IMR-90 (cell line): ENCODE measurements at regions not wholly inside any gene's neighbourhood (a gene's known extent, or its start where the extent isn't known, plus 50 kb on each side); places are given as distances from the start of the nearest gene placed in this dataset.

Experiments
- ATAC-seq: fragments of 200-7000 bp; cut with Tn5 transposase; 2 replicates; pipeline ENCODE4 v1.9.1; 2020; ENCODE audit warnings: low read depth, mild to moderate bottlenecking, moderate library complexity
- BruUV-seq: library from RNA; stranded (reverse); fragments of 400-500 nt; replicated peaks from 2 replicates; lab custom pipeline; 2021; lab: Mats Ljungman, UMichigan
- CTCF ChIA-PET: fragments of 300-600 bp; formaldehyde crosslinking; extraction: SDS; loops from one replicate; lab custom pipeline; 2021; ENCODE audit warnings: antibody characterized with exemption; lab: Yijun Ruan, JAX
- POLR2A ChIA-PET: fragments of 300-600 bp; sonication (Branson Sonifier 250); formaldehyde crosslinking; loops from one replicate; lab custom pipeline; 2022; ENCODE audit warnings: antibody characterized with exemption; ENCODE audit not compliant: unreplicated experiment; lab: Charles Lee
- DNase-seq: peaks from one replicate; pipeline ENCODE4 v3.0.0; 2013
- H2AFZ ChIP-seq: replicated peaks from 2 replicates; pipeline ENCODE3; 2013; ENCODE audit warnings: low read length, mild to moderate bottlenecking; ENCODE audit not compliant: poor library complexity
- H2AK5ac ChIP-seq: 2 replicates; pipeline ENCODE4 v1.6.1; 2013; ENCODE audit warnings: low read depth, low read length, inconsistent platforms
- H2AK9ac ChIP-seq: replicated peaks from 2 replicates; pipeline ENCODE3; 2013; ENCODE audit warnings: mild to moderate bottlenecking, low read depth, low read length, moderate library complexity; ENCODE audit not compliant: poor library complexity
- H2BK120ac ChIP-seq: 2 replicates; pipeline ENCODE4 v1.6.1; 2013; ENCODE audit warnings: low read depth, low read length, inconsistent platforms
- H2BK15ac ChIP-seq: 3 replicates; pipeline ENCODE4 v1.6.1; 2013; ENCODE audit warnings: low read depth, low read length, inconsistent platforms
- H2BK20ac ChIP-seq: 2 replicates; pipeline ENCODE4 v1.6.1; 2013; ENCODE audit warnings: low read depth, mild to moderate bottlenecking, inconsistent platforms, low read length, moderate library complexity
- H2BK5ac ChIP-seq: 2 replicates; pipeline ENCODE4 v1.6.1; 2013; ENCODE audit warnings: mild to moderate bottlenecking, low read depth, low read length, inconsistent platforms; ENCODE audit not compliant: poor library complexity, severe bottlenecking
- H3K14ac ChIP-seq: replicated peaks from 2 replicates; pipeline ENCODE4 v1.6.1; 2013; ENCODE audit warnings: low read depth, low read length, inconsistent platforms
- H3K18ac ChIP-seq: 2 replicates; pipeline ENCODE4 v1.6.1; 2013; ENCODE audit warnings: low read depth, low read length, control low read depth
- H3K23ac ChIP-seq: 2 replicates; pipeline ENCODE4 v1.6.1; 2013; ENCODE audit warnings: low read depth, low read length, inconsistent platforms
- H3K27ac ChIP-seq: 2 replicates; pipeline ENCODE4 v1.5.1; 2013; ENCODE audit warnings: mild to moderate bottlenecking, control low read depth, low read length; ENCODE audit not compliant: insufficient read depth
- H3K27me3 ChIP-seq: 2 replicates; pipeline ENCODE4 v1.6.1; 2013; ENCODE audit warnings: low read length; ENCODE audit not compliant: control insufficient read depth, insufficient read depth
- H3K36me3 ChIP-seq: 2 replicates; pipeline ENCODE4 v1.6.1; 2013; ENCODE audit warnings: low read length, mixed read lengths; ENCODE audit not compliant: control insufficient read depth, insufficient read depth
- H3K4ac ChIP-seq: 2 replicates; pipeline ENCODE4 v1.6.1; 2013; ENCODE audit warnings: low read depth, low read length, inconsistent platforms
- H3K4me1 ChIP-seq: 2 replicates; pipeline ENCODE4 v1.6.1; 2013; ENCODE audit warnings: low read length, mixed read lengths; ENCODE audit not compliant: control insufficient read depth, insufficient read depth
- H3K4me2 ChIP-seq: 2 replicates; pipeline ENCODE4 v1.6.1; 2013; ENCODE audit warnings: low read depth, mild to moderate bottlenecking, control low read depth, low read length, moderate library complexity
- H3K4me3 ChIP-seq: 2 replicates; pipeline ENCODE4 v1.5.1; 2013; ENCODE audit warnings: low read depth, mild to moderate bottlenecking, control low read depth, low read length, moderate library complexity; ENCODE audit not compliant: insufficient read depth
- H3K56ac ChIP-seq: 2 replicates; pipeline ENCODE4 v1.6.1; 2013; ENCODE audit warnings: low read length, inconsistent platforms; ENCODE audit not compliant: insufficient read depth; ENCODE audit errors: extremely low read depth
- H3K79me1 ChIP-seq, 2 experiments: 2 replicates each; pipeline ENCODE4 v1.6.1; 2013; ENCODE audit warnings: low read length in 2 of 2, inconsistent platforms in 1 of 2, low read depth in 1 of 2
- H3K9ac ChIP-seq: 2 replicates; pipeline ENCODE4 v1.6.1; 2013; ENCODE audit warnings: low read depth, low read length, control low read depth
- H3K9me1 ChIP-seq: 2 replicates; pipeline ENCODE4 v1.6.1; 2013; ENCODE audit warnings: low read length, inconsistent platforms; ENCODE audit not compliant: insufficient read depth
- H3K9me3 ChIP-seq: 2 replicates; pipeline ENCODE4 v1.6.1; 2013; ENCODE audit warnings: low read length; ENCODE audit not compliant: control insufficient read depth, insufficient read depth
- H4K20me1 ChIP-seq: 2 replicates; pipeline ENCODE4 v1.6.1; 2013; ENCODE audit warnings: low read length, inconsistent platforms; ENCODE audit not compliant: insufficient read depth
- H4K5ac ChIP-seq: 2 replicates; pipeline ENCODE4 v1.6.1; 2013; ENCODE audit warnings: mild to moderate bottlenecking, low read depth, low read length, control low read depth
- H4K8ac ChIP-seq, 2 experiments: 2 replicates each; pipeline ENCODE4 v1.6.1; 2013; ENCODE audit warnings: low read depth in 2 of 2, low read length in 2 of 2, control low read depth in 1 of 2, inconsistent platforms in 1 of 2
- H4K91ac ChIP-seq: 2 replicates; pipeline ENCODE4 v1.6.1; 2013; ENCODE audit warnings: low read depth, low read length, inconsistent platforms; ENCODE audit not compliant: insufficient read depth
- BHLHE40 ChIP-seq: fragments of 150-350 bp; IDR thresholded peaks from 2 replicates; pipeline ENCODE4 v1.6.1; 2016; ENCODE audit warnings: mild to moderate bottlenecking, low read depth, low read length
- CEBPB ChIP-seq: IDR thresholded peaks from 2 replicates; pipeline ENCODE4 v1.6.1; 2012; ENCODE audit warnings: low read depth, low read length, improper control_type of control experiment
- CHD1 ChIP-seq: IDR thresholded peaks from 2 replicates; pipeline ENCODE4 v1.6.1; 2012; ENCODE audit warnings: low read depth, low read length, improper control_type of control experiment
- FOS ChIP-seq: fragments of 150-350 bp; IDR thresholded peaks from 2 replicates; pipeline ENCODE4 v1.6.1; 2016; ENCODE audit warnings: low read depth, low read length
- MAFK ChIP-seq: IDR thresholded peaks from 2 replicates; pipeline ENCODE4 v1.6.1; 2012; ENCODE audit warnings: low read depth, low read length, improper control_type of control experiment
- MAZ ChIP-seq: IDR thresholded peaks from 2 replicates; pipeline ENCODE4 v1.6.1; 2012; ENCODE audit warnings: low read depth, mild to moderate bottlenecking, low read length, improper control_type of control experiment, moderate library complexity, borderline replicate concordance
- MXI1 ChIP-seq: IDR thresholded peaks from 2 replicates; pipeline ENCODE4 v1.6.1; 2012; ENCODE audit warnings: low read depth, mild to moderate bottlenecking, low read length, moderate library complexity, borderline replicate concordance
- NFE2L2 ChIP-seq: fragments of 150-350 bp; IDR thresholded peaks from 2 replicates; pipeline ENCODE4 v1.6.1; 2016; ENCODE audit warnings: low read depth, mild to moderate bottlenecking, low read length
- POLR2A ChIP-seq: IDR thresholded peaks from 2 replicates; pipeline ENCODE4 v1.6.1; 2012; ENCODE audit warnings: mild to moderate bottlenecking, low read depth, low read length
- RAD21 ChIP-seq: IDR thresholded peaks from 2 replicates; pipeline ENCODE4 v1.6.1; 2012; ENCODE audit warnings: low read length, improper control_type of control experiment
- RCOR1 ChIP-seq: IDR thresholded peaks from 2 replicates; pipeline ENCODE4 v1.6.1; 2012; ENCODE audit warnings: mild to moderate bottlenecking, low read length, improper control_type of control experiment; ENCODE audit not compliant: insufficient replicate concordance
- RFX5 ChIP-seq: IDR thresholded peaks from 2 replicates; pipeline ENCODE4 v1.8.0; 2012; ENCODE audit warnings: low read depth, mild to moderate bottlenecking, low read length, moderate library complexity
- SMC3 ChIP-seq: fragments of 150-350 bp; IDR thresholded peaks from 2 replicates; pipeline ENCODE4 v1.6.1; 2016; ENCODE audit warnings: low read depth, mild to moderate bottlenecking, antibody characterized with exemption, low read length, moderate library complexity
- WGBS, 2 experiments: methylation state at CpG; one replicate each; pipeline versions ENCODE4 v1.1.5 to v1.1.7; 2013; ENCODE audit warnings: missing lambda C conversion rate in 2 of 2; ENCODE audit not compliant: insufficient read length in 1 of 2; ENCODE audit errors: extremely low coverage in 2 of 2; 5-methylcytosine and 5-hydroxymethylcytosine counted together
- dilution Hi-C: fragments of 300-500 bp; cut with HindIII; formaldehyde crosslinking; loops from one replicate; pipeline ENCODE4 v1.14.3; 2018; ENCODE audit warnings: low sequenced_read_pairs; ENCODE audit not compliant: unreplicated experiment
- in situ Hi-C: fragments of 300-500 bp; cut with MboI; formaldehyde crosslinking; loops from 3 replicates; pipeline ENCODE4 v1.14.3; 2019; ENCODE audit warnings: low sequenced_read_pairs, inconsistent platforms, mixed read lengths
- intact Hi-C: fragments of 100-400 bp; cut with micrococcal nuclease; formaldehyde crosslinking; loops from 2 replicates; pipeline ENCODE4 v1.10.0; 2022
- TF ChIP-seq, protein P1 (sequence below): fragments of 150-350 bp; IDR thresholded peaks from 2 replicates; pipeline ENCODE4 v1.6.1; 2017; ENCODE audit warnings: mild to moderate bottlenecking, antibody characterized with exemption, low read length, low read depth
- TF ChIP-seq, protein P2 (sequence below): fragments of 150-350 bp; IDR thresholded peaks from 2 replicates; pipeline ENCODE4 v1.6.1; 2016; ENCODE audit warnings: low read depth, mild to moderate bottlenecking, low read length, moderate library complexity, borderline replicate concordance
- TF ChIP-seq, protein P3 (sequence below): conservative IDR thresholded peaks from 2 replicates; pipeline ENCODE4 v1.5.1; 2012; ENCODE audit warnings: mild to moderate bottlenecking, low read depth, low read length, improper control_type of control experiment

DNA sequence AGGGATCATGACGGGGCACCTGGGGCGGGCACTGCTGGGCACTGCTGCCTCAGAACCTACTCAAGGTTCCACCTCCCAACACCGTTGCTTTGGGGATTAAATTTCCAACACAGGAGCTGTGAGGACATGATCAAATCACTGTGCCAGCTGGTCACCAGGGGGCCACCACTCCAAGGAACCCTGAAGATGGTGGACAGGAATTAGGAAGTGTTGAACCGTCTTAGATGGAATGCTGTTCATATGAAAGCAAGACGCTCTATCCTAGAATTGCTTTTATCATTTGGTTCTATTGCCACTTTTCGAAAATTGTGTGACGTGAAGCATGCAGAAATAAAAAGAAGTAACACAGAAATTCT, 140.3 kb downstream of the DLL1 start:
- Histone ChIP-seq H3K14ac (no peak overlapping the region), H3K9me3 (peaks cover 26% of the 10 kb centered on the region), H3K4me1 (no peaks in the 10 kb centered on the region), H3K36me3 (no peaks in the 10 kb centered on the region), H4K91ac (no peak overlapping the region), H2AFZ (no peak overlapping the region), H2AK5ac (no peak overlapping the region), H2BK5ac (no peak overlapping the region), H3K79me1 (no peaks in the 10 kb centered on the region), H2AK9ac (no peak overlapping the region), H3K27me3 (no peaks in the 10 kb centered on the region), H3K4me2 (no peak overlapping the region), H3K9ac (no peak overlapping the region), H3K23ac (no peak overlapping the region), H3K27ac (no peak overlapping the region), H4K20me1 (no peaks in the 10 kb centered on the region), H3K4ac (no peak overlapping the region), H2BK20ac (no peak overlapping the region), H3K56ac (no peak overlapping the region), H3K9me1 (no peaks in the 10 kb centered on the region), H2BK15ac (no peak overlapping the region), H3K18ac (no peak overlapping the region), H4K8ac (no peak overlapping the region), H2BK120ac (no peak overlapping the region), H3K4me3 (no peak overlapping the region), H4K5ac (no peak overlapping the region)
- ChIA-PET POLR2A (no interaction called here), CTCF (no interaction called here)
- WGBS, 2 experiments = 100% methylated on average over 1 of the region's 7 CpGs; no CpG with 5 or more reads in 1 of the 2 experiments
- ATAC-seq = no peak
- dilution Hi-C loops (no loop called here), intact Hi-C loops (no loop called here), in situ Hi-C loops (no loop called here)
- no peak for DNase-seq
- no peak for TF ChIP-seq MXI1
- TF ChIP-seq, protein P1, sequence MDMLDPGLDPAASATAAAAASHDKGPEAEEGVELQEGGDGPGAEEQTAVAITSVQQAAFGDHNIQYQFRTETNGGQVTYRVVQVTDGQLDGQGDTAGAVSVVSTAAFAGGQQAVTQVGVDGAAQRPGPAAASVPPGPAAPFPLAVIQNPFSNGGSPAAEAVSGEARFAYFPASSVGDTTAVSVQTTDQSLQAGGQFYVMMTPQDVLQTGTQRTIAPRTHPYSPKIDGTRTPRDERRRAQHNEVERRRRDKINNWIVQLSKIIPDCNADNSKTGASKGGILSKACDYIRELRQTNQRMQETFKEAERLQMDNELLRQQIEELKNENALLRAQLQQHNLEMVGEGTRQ = no peak
- no peak for TF ChIP-seq POLR2A
- TF ChIP-seq CEBPB = no peak
- TF ChIP-seq RCOR1 = no peak
- TF ChIP-seq MAFK = no peak
- no peak for TF ChIP-seq RFX5
- TF ChIP-seq MAZ = no peak
- TF ChIP-seq NFE2L2 = no peak
- no peak for TF ChIP-seq FOS
- no peak for TF ChIP-seq SMC3
- TF ChIP-seq CHD1 = no peak
- TF ChIP-seq, protein P2, sequence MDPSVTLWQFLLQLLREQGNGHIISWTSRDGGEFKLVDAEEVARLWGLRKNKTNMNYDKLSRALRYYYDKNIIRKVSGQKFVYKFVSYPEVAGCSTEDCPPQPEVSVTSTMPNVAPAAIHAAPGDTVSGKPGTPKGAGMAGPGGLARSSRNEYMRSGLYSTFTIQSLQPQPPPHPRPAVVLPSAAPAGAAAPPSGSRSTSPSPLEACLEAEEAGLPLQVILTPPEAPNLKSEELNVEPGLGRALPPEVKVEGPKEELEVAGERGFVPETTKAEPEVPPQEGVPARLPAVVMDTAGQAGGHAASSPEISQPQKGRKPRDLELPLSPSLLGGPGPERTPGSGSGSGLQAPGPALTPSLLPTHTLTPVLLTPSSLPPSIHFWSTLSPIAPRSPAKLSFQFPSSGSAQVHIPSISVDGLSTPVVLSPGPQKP = no peak
- no peak for TF ChIP-seq BHLHE40
- TF ChIP-seq, protein P3, sequence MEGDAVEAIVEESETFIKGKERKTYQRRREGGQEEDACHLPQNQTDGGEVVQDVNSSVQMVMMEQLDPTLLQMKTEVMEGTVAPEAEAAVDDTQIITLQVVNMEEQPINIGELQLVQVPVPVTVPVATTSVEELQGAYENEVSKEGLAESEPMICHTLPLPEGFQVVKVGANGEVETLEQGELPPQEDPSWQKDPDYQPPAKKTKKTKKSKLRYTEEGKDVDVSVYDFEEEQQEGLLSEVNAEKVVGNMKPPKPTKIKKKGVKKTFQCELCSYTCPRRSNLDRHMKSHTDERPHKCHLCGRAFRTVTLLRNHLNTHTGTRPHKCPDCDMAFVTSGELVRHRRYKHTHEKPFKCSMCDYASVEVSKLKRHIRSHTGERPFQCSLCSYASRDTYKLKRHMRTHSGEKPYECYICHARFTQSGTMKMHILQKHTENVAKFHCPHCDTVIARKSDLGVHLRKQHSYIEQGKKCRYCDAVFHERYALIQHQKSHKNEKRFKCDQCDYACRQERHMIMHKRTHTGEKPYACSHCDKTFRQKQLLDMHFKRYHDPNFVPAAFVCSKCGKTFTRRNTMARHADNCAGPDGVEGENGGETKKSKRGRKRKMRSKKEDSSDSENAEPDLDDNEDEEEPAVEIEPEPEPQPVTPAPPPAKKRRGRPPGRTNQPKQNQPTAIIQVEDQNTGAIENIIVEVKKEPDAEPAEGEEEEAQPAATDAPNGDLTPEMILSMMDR = no peak
- no peak for TF ChIP-seq RAD21
- no TSS peak for BruUV-seq
